Upper lobe of left lung (tissue), 4 donors: ENCODE measurements at regions not wholly inside any gene's neighbourhood (a gene's known extent, or its start where the extent isn't known, plus 50 kb on each side); places are given as distances from the start of the nearest gene placed in this dataset.

Experiments
- CTCF ChIP-seq, 6 experiments: fragments of 450-650 bp in 4 of 6; fragments of 200-600 bp in 2 of 6; sonication (generic) in 2 of 6; IDR thresholded peaks; one replicate each; pipeline ENCODE4 v1.5.1; 2016 to 2019; ENCODE audit warnings: antibody characterized with exemption in 6 of 6
- POLR2A ChIP-seq, 4 donors: fragments of 450-650 bp; IDR thresholded peaks; one replicate each; pipeline ENCODE4 v1.5.1; 2016 to 2017; ENCODE audit warnings: antibody characterized with exemption in 4 of 4, mild to moderate bottlenecking in 2 of 4

- TF ChIP-seq CTCF (IDR thresholded peaks at IDR 0.05), result no peak
- no peak for TF ChIP-seq POLR2A (IDR thresholded peaks at IDR 0.05)
These were observed 369.9 kb upstream of the DAB2 start for GRCh38 chr5:39794513-39795210.
